Osteoblast (primary cell): ENCODE measurements at regions not wholly inside any gene's neighbourhood (a gene's known extent, or its start where the extent isn't known, plus 50 kb on each side); places are given as distances from the start of the nearest gene placed in this dataset.
"Not testable (repeated sequence)": the region's sequence is repeated elsewhere in the genome, so short reads cannot be mapped to it uniquely, and the experiment has no call there.

Source experiments
- DNase-seq: peaks from one replicate; pipeline ENCODE4 v3.0.0; 2011; ENCODE audit warnings: low spot score, mixed read lengths; ENCODE audit not compliant: insufficient read length; ENCODE audit errors: missing footprints
- H2AFZ ChIP-seq: 2 replicates; pipeline ENCODE4 v1.6.0; 2011; ENCODE audit warnings: mild to moderate bottlenecking, low read length
- H3K27ac ChIP-seq: 2 replicates; pipeline ENCODE4 v1.5.1; 2011; ENCODE audit warnings: mild to moderate bottlenecking, low read depth, low read length, moderate library complexity
- H3K27me3 ChIP-seq: 2 replicates; pipeline ENCODE4 v1.6.0; 2012; ENCODE audit warnings: mild to moderate bottlenecking, control low read depth, inconsistent platforms, low read length, moderate library complexity; ENCODE audit not compliant: insufficient read depth
- H3K36me3 ChIP-seq: 2 replicates; pipeline ENCODE4 v1.5.1; 2011; ENCODE audit warnings: mild to moderate bottlenecking, low read length, control low read depth, moderate library complexity; ENCODE audit not compliant: insufficient read depth
- H3K4me1 ChIP-seq: 2 replicates; pipeline ENCODE4 v1.5.1; 2011; ENCODE audit warnings: mild to moderate bottlenecking, low read length, control low read depth, moderate library complexity; ENCODE audit not compliant: insufficient read depth
- H3K4me2 ChIP-seq: 2 replicates; pipeline ENCODE4 v1.6.0; 2011; ENCODE audit warnings: mild to moderate bottlenecking, low read length; ENCODE audit not compliant: insufficient read depth
- H3K4me3 ChIP-seq: fragments of 200-600 bp; sonication (generic); 3 replicates; pipeline ENCODE4 v1.5.1; 2012; ENCODE audit warnings: mild to moderate bottlenecking, low read length, inconsistent platforms; ENCODE audit not compliant: insufficient read depth
- H3K79me2 ChIP-seq: 2 replicates; pipeline ENCODE4 v1.6.0; 2012; ENCODE audit warnings: mild to moderate bottlenecking, low read length, control low read depth, inconsistent platforms; ENCODE audit not compliant: insufficient read depth
- H3K9me3 ChIP-seq: 2 replicates; pipeline ENCODE4 v1.5.1; 2011; ENCODE audit warnings: low read depth, low read length, control low read depth
- H4K20me1 ChIP-seq: 2 replicates; pipeline ENCODE4 v1.6.0; 2012; ENCODE audit warnings: mild to moderate bottlenecking, low read length, control low read depth; ENCODE audit not compliant: insufficient read depth
- CTCF ChIP-seq: IDR thresholded peaks from 2 replicates; pipeline ENCODE4 v1.5.1; 2011; ENCODE audit warnings: mild to moderate bottlenecking, low read depth, low read length, moderate library complexity; ENCODE audit errors: extremely low read depth

GRCh38 chr9:41798684-41799083 is 330.5 kb downstream of the CNTNAP3B start:
- DNase-seq, H3K27ac ChIP-seq, H3K79me2 ChIP-seq, H2AFZ ChIP-seq, H3K4me1 ChIP-seq, H3K9me3 ChIP-seq, H3K4me2 ChIP-seq, H3K36me3 ChIP-seq, H3K27me3 ChIP-seq, H4K20me1 ChIP-seq, H3K4me3 ChIP-seq: not testable (repeated sequence)
- TF ChIP-seq CTCF, result peak; percentile 27

DNA sequence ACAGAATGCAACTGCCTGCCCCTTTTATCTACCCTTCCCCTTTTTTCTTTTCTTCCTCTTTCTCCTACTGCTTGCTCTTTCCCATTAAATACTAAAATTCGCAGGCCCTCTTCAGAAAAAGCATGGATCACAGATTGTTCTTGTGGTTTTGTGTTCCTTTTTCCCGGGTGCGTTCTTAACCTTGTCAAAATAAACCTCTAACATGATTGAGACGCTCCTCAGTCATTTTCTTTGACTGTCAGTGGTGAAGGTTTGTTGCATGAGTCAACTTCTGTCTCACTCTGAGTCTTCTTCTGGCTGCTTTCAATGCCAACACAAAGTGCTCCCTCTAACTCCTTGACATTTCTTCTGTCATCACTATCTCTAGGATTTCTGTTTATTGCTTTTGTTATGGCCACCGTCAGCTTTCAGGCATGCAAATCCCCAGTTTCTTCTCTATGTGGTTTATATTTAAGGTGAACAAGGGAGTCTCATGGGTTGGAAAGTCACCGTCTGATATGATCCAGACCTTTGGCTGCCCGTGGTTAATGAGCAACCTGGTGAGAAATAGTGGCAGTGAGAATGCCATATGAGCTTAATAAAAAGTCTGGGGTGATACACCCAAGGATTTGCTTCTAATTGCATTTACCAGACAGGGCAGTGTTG is 338.4 kb downstream of the CNTNAP3B start:
- not testable (repeated sequence) for H3K27me3 ChIP-seq, H3K4me1 ChIP-seq, H3K4me2 ChIP-seq, H3K36me3 ChIP-seq, DNase-seq, H4K20me1 ChIP-seq, H3K9me3 ChIP-seq, H3K4me3 ChIP-seq, H3K79me2 ChIP-seq, H3K27ac ChIP-seq, H2AFZ ChIP-seq

DNA sequence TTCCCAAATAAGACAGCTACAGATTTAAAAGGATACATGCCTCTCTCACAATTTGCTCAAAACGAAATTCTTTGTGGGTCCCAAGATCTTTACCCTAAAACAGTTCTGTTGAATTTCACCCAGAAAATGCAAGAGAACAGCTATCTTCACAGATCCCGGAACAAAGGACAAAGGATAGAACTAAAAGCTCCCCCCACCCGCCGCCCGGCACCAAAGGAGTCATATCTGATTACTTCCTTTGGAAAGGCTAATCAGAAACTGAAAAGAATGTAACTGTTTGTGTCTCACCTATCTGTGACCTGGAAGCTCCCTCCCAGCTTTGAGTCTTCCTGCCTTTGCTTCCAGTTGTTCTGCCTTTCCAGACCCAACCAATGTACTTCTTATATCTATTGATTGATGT is 339.2 kb downstream of the CNTNAP3B start:
- H3K9me3 ChIP-seq, H3K27me3 ChIP-seq, H4K20me1 ChIP-seq, H3K4me3 ChIP-seq, DNase-seq, H2AFZ ChIP-seq, H3K4me2 ChIP-seq, H3K27ac ChIP-seq, H3K4me1 ChIP-seq, H3K79me2 ChIP-seq, H3K36me3 ChIP-seq: not testable (repeated sequence)

DNA sequence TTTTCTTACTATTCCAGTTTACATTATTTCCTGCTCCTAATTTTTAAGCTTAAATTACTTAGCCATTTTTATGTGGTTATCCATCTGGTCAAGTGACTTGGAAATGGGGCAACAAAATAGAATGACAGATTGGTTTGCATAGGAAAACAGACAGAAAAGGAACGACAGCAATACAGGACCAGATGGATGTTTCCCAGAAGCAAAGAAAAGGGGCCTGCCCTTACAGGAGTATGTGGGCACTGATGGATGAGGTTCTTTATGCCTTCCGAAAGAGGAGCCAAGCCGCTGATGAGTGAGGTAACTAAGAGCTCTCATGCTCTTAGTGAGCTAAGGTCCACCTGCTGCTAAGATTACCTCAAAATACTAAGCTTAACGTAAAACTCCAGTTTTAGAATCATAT is 339.8 kb downstream of the CNTNAP3B start:
- not testable (repeated sequence) for H3K4me1 ChIP-seq, H3K4me2 ChIP-seq, H3K79me2 ChIP-seq, H3K4me3 ChIP-seq, H3K27ac ChIP-seq, H3K27me3 ChIP-seq, H2AFZ ChIP-seq, H4K20me1 ChIP-seq, H3K36me3 ChIP-seq, DNase-seq, H3K9me3 ChIP-seq

GRCh38 chr9:41787951-41788350 is 341.3 kb downstream of the CNTNAP3B start:
- not testable (repeated sequence) for H3K79me2 ChIP-seq, H2AFZ ChIP-seq, DNase-seq, H3K4me1 ChIP-seq, H3K27ac ChIP-seq, H3K36me3 ChIP-seq, H3K4me3 ChIP-seq, H3K4me2 ChIP-seq, H4K20me1 ChIP-seq, H3K27me3 ChIP-seq, H3K9me3 ChIP-seq

- H3K4me2 ChIP-seq, H3K36me3 ChIP-seq, H3K4me3 ChIP-seq, H3K27ac ChIP-seq, H4K20me1 ChIP-seq, H3K27me3 ChIP-seq, H3K79me2 ChIP-seq, H3K9me3 ChIP-seq, DNase-seq, H3K4me1 ChIP-seq, H2AFZ ChIP-seq: not testable (repeated sequence)
These were observed 342.0 kb downstream of the CNTNAP3B start for GRCh38 chr9:41787270-41787669.

GRCh38 chr9:41784006-41784405 is 345.2 kb downstream of the CNTNAP3B start:
- H3K4me1 ChIP-seq, H3K79me2 ChIP-seq, H4K20me1 ChIP-seq, H2AFZ ChIP-seq, H3K27me3 ChIP-seq, H3K36me3 ChIP-seq, H3K9me3 ChIP-seq, DNase-seq, H3K27ac ChIP-seq, H3K4me2 ChIP-seq, H3K4me3 ChIP-seq: not testable (repeated sequence)

GRCh38 chr9:41783070-41783810 is 346.0 kb downstream of the CNTNAP3B start:
- DNase-seq, H3K4me2 ChIP-seq, H3K27me3 ChIP-seq, H3K36me3 ChIP-seq, H3K9me3 ChIP-seq, H3K4me1 ChIP-seq, H3K4me3 ChIP-seq, H2AFZ ChIP-seq, H4K20me1 ChIP-seq, H3K27ac ChIP-seq, H3K79me2 ChIP-seq: not testable (repeated sequence)
